HG03039 (cell line): ENCODE measurements at regions not wholly inside any gene's neighbourhood (a gene's known extent, or its start where the extent isn't known, plus 50 kb on each side); places are given as distances from the start of the nearest gene placed in this dataset.
"Not testable (repeated sequence)": the region's sequence is repeated elsewhere in the genome, so short reads cannot be mapped to it uniquely, and the experiment has no call there.

Experiments
- ATAC-seq: cut with Tn5 transposase; IDR thresholded peaks from one replicate; pipeline ENCODE4 v1.9.1; 2021; ENCODE audit warnings: mild to moderate bottlenecking, moderate library complexity; ENCODE audit not compliant: unreplicated experiment

- ATAC-seq, result no peak
Measured at GRCh38 chrX:40883021-40883619, 147.8 kb upstream of the MED14 start.

- no peak for ATAC-seq
Measured at GRCh38 chrX:40885989-40886388, 150.6 kb upstream of the MED14 start.

GRCh38 chrX:40887476-40887875 lies 152.1 kb upstream of the MED14 start:
- ATAC-seq, result no peak

- no peak for ATAC-seq
Measured at GRCh38 chrX:40891798-40892197, 156.5 kb upstream of the MED14 start.

- ATAC-seq, result no peak
Measured at GRCh38 chrX:40893251-40893910, 158.0 kb upstream of the MED14 start.

GRCh38 chrX:40895246-40895645 lies 159.9 kb upstream of the MED14 start:
- no peak for ATAC-seq

GRCh38 chrX:40897718-40898270 lies 162.5 kb upstream of the MED14 start:
- no peak for ATAC-seq

GRCh38 chrX:40904739-40905138 lies 169.4 kb upstream of the MED14 start:
- ATAC-seq, result not testable (repeated sequence)

GRCh38 chrX:40908026-40908425 lies 172.7 kb upstream of the MED14 start:
- no peak for ATAC-seq

GRCh38 chrX:40908857-40909475 lies 173.6 kb upstream of the MED14 start:
- ATAC-seq, result no peak

GRCh38 chrX:40912166-40912565 lies 173.1 kb upstream of the USP9X start:
- no peak for ATAC-seq

- ATAC-seq, result no peak
Measured at GRCh38 chrX:40912576-40912975, 172.7 kb upstream of the USP9X start.

- no peak for ATAC-seq
Measured at GRCh38 chrX:40920351-40920750, 164.9 kb upstream of the USP9X start.

GRCh38 chrX:40922307-40922706 lies 162.9 kb upstream of the USP9X start:
- ATAC-seq, result no peak

- not testable (repeated sequence) for ATAC-seq
Measured at GRCh38 chrX:40926739-40927427, 158.4 kb upstream of the USP9X start.

GRCh38 chrX:40928076-40928475 lies 157.2 kb upstream of the USP9X start:
- ATAC-seq, result no peak

GRCh38 chrX:40931921-40932320 lies 153.3 kb upstream of the USP9X start:
- ATAC-seq, result no peak

- no peak for ATAC-seq
Measured at GRCh38 chrX:40933132-40933705, 152.0 kb upstream of the USP9X start.

GRCh38 chrX:40933706-40934425 lies 151.4 kb upstream of the USP9X start:
- no peak for ATAC-seq

GRCh38 chrX:40936827-40937226 lies 148.4 kb upstream of the USP9X start:
- no peak for ATAC-seq

GRCh38 chrX:40938423-40938822 lies 146.8 kb upstream of the USP9X start:
- ATAC-seq, result no peak
